ENCODE measurements at regions not wholly inside any gene's neighbourhood (a gene's known extent, or its start where the extent isn't known, plus 50 kb on each side); places are given as distances from the start of the nearest gene placed in this dataset.

- no peak for TF ChIP-seq CTCF (IDR thresholded peaks at IDR 0.05)
- Histone ChIP-seq H3K79me2 (no peaks in the 10 kb centered on the region), H3K36me3 (ENCODE audit: control insufficient read depth, insufficient read depth, low read length) (no peaks in the 10 kb centered on the region), H3K4me3 (ENCODE audit: low read depth, low read length) (no peak overlapping the region), H2AFZ (no peak overlapping the region), H3K27ac (no peak overlapping the region), H3K9ac (no peak overlapping the region), H3K27me3 (ENCODE audit: control insufficient read depth, insufficient read depth, low read length) (no peaks in the 10 kb centered on the region), H3K4me1 (no peaks in the 10 kb centered on the region), H3K4me2 (ENCODE audit: low read length) (no peak overlapping the region), H3K9me3 (ENCODE audit: control insufficient read depth, low read length) (no peaks in the 10 kb centered on the region)
These were observed 102.9 kb upstream of the ALK start for GRCh38 chr2:30024281-30024680.

GRCh38 chr2:30026091-30027055, 105.0 kb upstream of the ALK start:
- no peaks in the 10 kb centered on the region for H3K9me3 ChIP-seq (ENCODE audit: control insufficient read depth, low read length)
- TF ChIP-seq CTCF (IDR thresholded peaks at IDR 0.05): peak; percentile 43
- no peaks in the 10 kb centered on the region for H3K4me1 ChIP-seq
- H3K27me3 ChIP-seq (ENCODE audit: control insufficient read depth, insufficient read depth, low read length): no peaks in the 10 kb centered on the region
- H3K9ac ChIP-seq: no peak overlapping the region
- H3K79me2 ChIP-seq: no peaks in the 10 kb centered on the region
- no peaks in the 10 kb centered on the region for H3K36me3 ChIP-seq (ENCODE audit: control insufficient read depth, insufficient read depth, low read length)
- no peak overlapping the region for H3K27ac ChIP-seq
- no peak overlapping the region for H2AFZ ChIP-seq
- H3K4me3 ChIP-seq (ENCODE audit: low read depth, low read length): no peak overlapping the region
- H3K4me2 ChIP-seq (ENCODE audit: low read length): no peak overlapping the region

- no peak overlapping the region for H3K9ac ChIP-seq
- no peak overlapping the region for H2AFZ ChIP-seq
- H3K27ac ChIP-seq: no peak overlapping the region
- H3K4me3 ChIP-seq (ENCODE audit: low read depth, low read length): no peak overlapping the region
- no peaks in the 10 kb centered on the region for H3K9me3 ChIP-seq (ENCODE audit: control insufficient read depth, low read length)
- H3K36me3 ChIP-seq (ENCODE audit: control insufficient read depth, insufficient read depth, low read length): no peaks in the 10 kb centered on the region
- H3K79me2 ChIP-seq: no peaks in the 10 kb centered on the region
- H3K27me3 ChIP-seq (ENCODE audit: control insufficient read depth, insufficient read depth, low read length): no peaks in the 10 kb centered on the region
- no peak overlapping the region for H3K4me2 ChIP-seq (ENCODE audit: low read length)
- TF ChIP-seq CTCF (IDR thresholded peaks at IDR 0.05): no peak
- no peaks in the 10 kb centered on the region for H3K4me1 ChIP-seq
These were observed 108.4 kb upstream of the ALK start for GRCh38 chr2:30029804-30030203.

GRCh38 chr2:30030361-30030760, 109.0 kb upstream of the ALK start:
- Histone ChIP-seq H3K36me3 (ENCODE audit: control insufficient read depth, insufficient read depth, low read length) (no peaks in the 10 kb centered on the region), H3K27ac (no peak overlapping the region), H3K4me2 (ENCODE audit: low read length) (no peak overlapping the region), H3K4me3 (ENCODE audit: low read depth, low read length) (no peak overlapping the region), H3K9ac (no peak overlapping the region), H3K27me3 (ENCODE audit: control insufficient read depth, insufficient read depth, low read length) (no peaks in the 10 kb centered on the region), H3K4me1 (no peaks in the 10 kb centered on the region), H2AFZ (no peak overlapping the region), H3K9me3 (ENCODE audit: control insufficient read depth, low read length) (no peaks in the 10 kb centered on the region), H3K79me2 (no peaks in the 10 kb centered on the region)
- no peak for TF ChIP-seq CTCF (IDR thresholded peaks at IDR 0.05)

GRCh38 chr2:30031184-30031583, 109.8 kb upstream of the ALK start:
- Histone ChIP-seq H3K79me2 (no peaks in the 10 kb centered on the region), H3K4me2 (ENCODE audit: low read length) (no peak overlapping the region), H3K9ac (no peak overlapping the region), H3K9me3 (ENCODE audit: control insufficient read depth, low read length) (no peaks in the 10 kb centered on the region), H3K27me3 (ENCODE audit: control insufficient read depth, insufficient read depth, low read length) (no peaks in the 10 kb centered on the region), H3K36me3 (ENCODE audit: control insufficient read depth, insufficient read depth, low read length) (no peaks in the 10 kb centered on the region), H3K4me3 (ENCODE audit: low read depth, low read length) (no peak overlapping the region), H3K27ac (no peak overlapping the region), H2AFZ (no peak overlapping the region), H3K4me1 (no peaks in the 10 kb centered on the region)
- TF ChIP-seq CTCF (IDR thresholded peaks at IDR 0.05): no peak

All from parathyroid adenoma (tissue), 2 donors.